ENCODE measurements at regions not wholly inside any gene's neighbourhood (a gene's known extent, or its start where the extent isn't known, plus 50 kb on each side); places are given as distances from the start of the nearest gene placed in this dataset.

GRCh38 chr1:185406691-185407009, 89.6 kb upstream of the IVNS1ABP start:
- BruUV-seq (replicated peaks) = no TSS peak
- no peak overlapping the region for H3K56ac ChIP-seq (ENCODE audit: extremely low read depth, insufficient read depth, low read length)
- no peak overlapping the region for H3K18ac ChIP-seq (ENCODE audit: low read depth, low read length)
- H4K8ac ChIP-seq (ENCODE audit: low read depth in 2 of 2, low read length in 2 of 2) = no peak overlapping the region
- H4K20me1 ChIP-seq (ENCODE audit: insufficient read depth, low read length) = no peaks in the 10 kb centered on the region
- H2BK20ac ChIP-seq (ENCODE audit: low read depth, low read length) = no peak overlapping the region
- in situ Hi-C loops (cut with MboI; ENCODE audit: low sequenced_read_pairs) = no loop called here
- H2AFZ ChIP-seq (replicated peaks; ENCODE audit: low read length, poor library complexity) = no peak overlapping the region
- H2BK120ac ChIP-seq (ENCODE audit: low read depth, low read length) = no peak overlapping the region
- peaks cover 5% of the 10 kb centered on the region for H3K4me1 ChIP-seq (ENCODE audit: control insufficient read depth, insufficient read depth, low read length)
- no peak overlapping the region for H2BK5ac ChIP-seq (ENCODE audit: low read depth, low read length, poor library complexity, severe bottlenecking)
- H3K9me1 ChIP-seq (ENCODE audit: insufficient read depth, low read length) = no peaks in the 10 kb centered on the region
- H3K79me1 ChIP-seq (ENCODE audit: low read depth in 1 of 2, low read length in 2 of 2) = no peaks in the 10 kb centered on the region
- H2AK5ac ChIP-seq (ENCODE audit: low read depth, low read length) = no peak overlapping the region
- TF ChIP-seq CTCF (conservative IDR thresholded peaks at IDR 0.05; ENCODE audit: low read depth, low read length) = no peak
- TF ChIP-seq CHD1 (IDR thresholded peaks at IDR 0.05; ENCODE audit: low read depth, low read length) = no peak
- TF ChIP-seq NFE2L2 (IDR thresholded peaks at IDR 0.05; ENCODE audit: low read depth, low read length) = no peak
- TF ChIP-seq CEBPB (IDR thresholded peaks at IDR 0.05; ENCODE audit: low read depth, low read length) = no peak
- TF ChIP-seq POLR2A (IDR thresholded peaks at IDR 0.05; ENCODE audit: low read depth, low read length) = no peak
- TF ChIP-seq RCOR1 (IDR thresholded peaks at IDR 0.05; ENCODE audit: insufficient replicate concordance, low read length) = no peak
- no peak for TF ChIP-seq BHLHE40 (IDR thresholded peaks at IDR 0.05; ENCODE audit: low read depth, low read length)
- TF ChIP-seq SMC3 (IDR thresholded peaks at IDR 0.05; ENCODE audit: low read depth, low read length) = no peak
- no peak for TF ChIP-seq MAFK (IDR thresholded peaks at IDR 0.05; ENCODE audit: low read depth, low read length)
- TF ChIP-seq RAD21 (IDR thresholded peaks at IDR 0.05; ENCODE audit: low read length) = no peak
- TF ChIP-seq RFX5 (IDR thresholded peaks at IDR 0.05; ENCODE audit: low read depth, low read length) = no peak
- TF ChIP-seq FOS (IDR thresholded peaks at IDR 0.05; ENCODE audit: low read depth, low read length) = no peak
- TF ChIP-seq MAZ (IDR thresholded peaks at IDR 0.05; ENCODE audit: borderline replicate concordance, low read depth, low read length) = no peak
- no peak for TF ChIP-seq ELK1 (IDR thresholded peaks at IDR 0.05; ENCODE audit: borderline replicate concordance, low read depth, low read length)
- no peak for TF ChIP-seq MXI1 (IDR thresholded peaks at IDR 0.05; ENCODE audit: borderline replicate concordance, low read depth, low read length)
- TF ChIP-seq USF2 (IDR thresholded peaks at IDR 0.05; ENCODE audit: low read depth, low read length) = no peak
- no peak overlapping the region for H4K91ac ChIP-seq (ENCODE audit: insufficient read depth, low read depth, low read length)
- H3K4ac ChIP-seq (ENCODE audit: low read depth, low read length) = no peak overlapping the region
- dilution Hi-C loops (cut with HindIII; ENCODE audit: low sequenced_read_pairs, unreplicated experiment) = no loop called here
- DNase-seq = no peak
- intact Hi-C loops (cut with micrococcal nuclease) = no loop called here
- no peak overlapping the region for H4K5ac ChIP-seq (ENCODE audit: low read depth, low read length)
- H3K27ac ChIP-seq (ENCODE audit: insufficient read depth, low read length) = no peak overlapping the region
- H3K27me3 ChIP-seq (ENCODE audit: control insufficient read depth, insufficient read depth, low read length) = no peaks in the 10 kb centered on the region
- no peak overlapping the region for H3K9ac ChIP-seq (ENCODE audit: low read depth, low read length)
- WGBS, 2 experiments (ENCODE audit: extremely low coverage in 2 of 2, insufficient read length in 1 of 2) = no CpG with 5 or more reads among the region's 1 CpG
- no peaks in the 10 kb centered on the region; the same call in 1 of the 2 replicates for H3K9me3 ChIP-seq (ENCODE audit: control insufficient read depth, insufficient read depth, low read length)
- no peak overlapping the region for H3K23ac ChIP-seq (ENCODE audit: low read depth, low read length)
- H3K36me3 ChIP-seq (ENCODE audit: control insufficient read depth, insufficient read depth, low read length) = no peaks in the 10 kb centered on the region
- H3K4me2 ChIP-seq (ENCODE audit: low read depth, low read length) = no peak overlapping the region
- no peak overlapping the region for H3K4me3 ChIP-seq (ENCODE audit: insufficient read depth, low read depth, low read length)
- CTCF ChIA-PET = interaction anchor here (1.0 kb wide), 1 partner anchor 9 kb away, joined by 3 read pairs; no protein-coding TSS in a partner anchor
- H2AK9ac ChIP-seq (replicated peaks; ENCODE audit: low read depth, low read length, poor library complexity) = no peak overlapping the region
- no peak overlapping the region for H2BK15ac ChIP-seq (ENCODE audit: low read depth, low read length)
- H3K14ac ChIP-seq (replicated peaks; ENCODE audit: low read depth, low read length) = no peak overlapping the region
- no peak for ATAC-seq (ENCODE audit: low read depth)
- POLR2A ChIA-PET (ENCODE audit: unreplicated experiment) = no interaction called here

Data from IMR-90 (cell line).